Activated T-cell treated with anti-CD3 and anti-CD28 coated beads for 48 hours (primary cell): ENCODE measurements at regions not wholly inside any gene's neighbourhood (a gene's known extent, or its start where the extent isn't known, plus 50 kb on each side); places are given as distances from the start of the nearest gene placed in this dataset.

ENCODE experiments used
- DNase-seq: peaks from one replicate; pipeline ENCODE4 v3.0.0-alpha.2; 2020; ENCODE audit warnings: low read depth

DNA sequence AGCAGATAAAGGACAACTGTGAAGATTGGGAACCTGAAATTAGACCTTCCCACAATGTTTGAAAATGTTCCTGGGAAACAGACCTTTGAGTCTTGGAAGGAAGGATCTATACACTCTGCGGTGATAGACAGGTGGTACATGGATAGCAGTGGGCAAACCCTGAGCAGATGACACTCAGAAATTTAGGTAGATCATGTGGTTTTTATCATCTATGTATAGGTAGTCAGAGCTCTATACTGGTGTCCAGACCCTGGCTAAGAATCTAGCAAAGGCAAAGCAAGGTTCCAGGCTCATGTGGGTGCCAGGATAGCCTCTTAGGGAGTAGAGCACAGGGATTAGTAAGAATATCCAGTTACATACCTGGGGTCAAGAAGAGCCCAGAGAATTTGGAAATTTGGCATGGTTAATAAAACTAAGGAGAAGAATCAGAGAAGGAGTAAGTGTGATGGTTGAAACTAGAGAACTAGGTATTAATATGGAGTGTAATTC, 331.2 kb upstream of the FBXO33 start:
- no peak for DNase-seq

DNA sequence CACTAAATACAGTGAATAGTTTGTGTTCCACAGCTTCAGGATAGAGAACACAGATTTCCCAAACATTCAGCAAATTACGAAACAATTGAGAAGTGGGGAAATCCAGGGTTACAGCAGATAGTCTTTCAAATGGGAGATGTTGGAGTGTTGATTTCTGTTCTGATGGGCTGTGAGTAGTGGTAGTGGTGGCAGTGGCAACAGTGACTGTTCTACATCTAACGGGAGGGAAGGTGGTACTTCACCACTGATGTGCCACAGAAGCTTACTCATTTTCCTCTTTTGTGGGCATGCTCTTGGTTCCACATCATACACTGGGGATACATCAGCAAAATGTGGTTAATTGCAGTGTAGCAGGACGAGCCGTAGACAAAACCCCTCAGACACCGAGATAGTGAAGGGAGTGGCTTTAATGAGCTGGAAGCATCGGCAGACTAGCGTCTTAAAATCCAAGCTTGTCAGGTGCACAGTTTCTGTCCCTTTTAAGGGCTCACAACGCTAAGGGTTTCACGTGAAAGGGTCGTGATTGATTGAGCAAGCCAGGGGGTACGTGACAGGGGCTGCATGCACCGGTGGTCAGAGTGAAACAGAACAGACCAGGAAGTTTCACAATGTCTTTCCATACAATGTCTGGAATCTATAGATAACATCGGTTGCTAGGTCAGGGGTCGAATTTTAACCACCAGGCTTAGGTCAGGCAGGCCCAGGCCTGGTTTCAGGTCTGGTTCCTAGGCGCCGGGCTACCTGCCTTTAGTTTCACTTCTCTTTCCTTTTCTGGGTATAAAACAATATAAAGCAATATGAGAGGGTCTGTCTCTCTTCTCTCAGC, 330.6 kb upstream of the FBXO33 start:
- DNase-seq, result no peak

DNA sequence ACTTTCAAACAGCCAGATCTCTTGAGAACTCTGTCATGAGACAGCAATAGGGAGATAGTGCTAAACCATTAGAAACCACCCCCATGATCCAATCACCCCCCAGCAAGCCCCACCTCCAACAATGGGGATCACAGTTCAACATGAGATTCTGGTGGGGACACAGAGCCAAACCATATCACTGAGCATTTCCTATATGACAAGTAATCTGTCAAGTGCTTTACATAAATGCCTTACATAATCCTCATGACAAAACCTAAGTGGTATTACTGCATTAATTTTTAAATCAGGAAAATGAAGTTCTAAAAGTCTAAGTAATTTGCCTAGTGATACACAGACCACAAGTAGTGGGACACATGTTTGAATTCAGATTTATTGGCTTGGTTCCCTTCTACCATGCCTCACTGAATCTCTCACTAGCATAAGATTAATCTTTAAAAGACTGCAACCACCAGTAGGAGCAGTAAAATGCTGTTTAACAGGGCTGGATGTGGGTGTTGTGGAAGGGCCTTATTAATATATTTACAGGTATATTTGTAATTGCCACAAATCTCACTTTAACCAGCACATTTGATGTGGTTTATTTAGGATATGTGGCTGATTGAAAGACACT, 323.1 kb upstream of the FBXO33 start:
- DNase-seq, result no peak

DNA sequence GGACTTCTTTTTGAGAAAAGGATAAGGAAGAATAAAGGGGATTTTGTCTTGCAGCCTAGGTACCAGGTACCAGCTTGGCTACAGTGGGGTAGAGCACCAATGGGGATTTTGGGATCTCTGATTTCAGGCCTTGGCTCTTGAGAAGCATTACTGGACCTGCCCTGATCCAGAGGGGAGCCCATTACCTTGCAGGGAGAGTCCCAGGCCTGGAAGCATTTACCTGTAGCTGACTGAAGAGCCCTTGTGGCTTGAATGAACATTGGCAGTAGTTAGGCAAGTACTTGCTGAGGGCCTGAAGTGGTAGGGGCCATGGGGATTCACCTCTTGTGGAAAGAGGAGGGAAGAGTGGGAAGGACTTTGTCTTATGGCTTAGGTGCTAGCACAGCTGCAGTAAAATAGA, 308.2 kb upstream of the FBXO33 start:
- DNase-seq, result no peak

DNA sequence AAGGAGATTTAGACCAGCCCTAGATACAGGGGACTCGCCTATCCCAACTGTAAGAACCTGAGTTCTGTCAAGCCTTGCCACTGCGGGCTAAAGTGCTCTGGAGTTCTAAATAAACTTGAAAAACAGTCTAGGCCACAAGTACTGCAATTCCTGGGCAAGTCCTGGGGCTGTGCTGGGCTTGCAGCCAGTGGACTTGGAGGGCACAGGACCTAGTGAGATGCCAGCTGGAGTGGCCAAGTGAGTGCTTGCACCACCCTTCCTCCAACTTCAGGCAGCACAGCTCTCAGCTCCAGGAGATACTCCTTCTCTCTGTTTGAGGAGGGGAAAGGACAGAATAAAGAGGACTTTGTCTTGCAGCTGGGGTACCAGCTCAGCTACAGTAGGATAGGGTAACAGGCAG, 307.6 kb upstream of the FBXO33 start:
- DNase-seq, result no peak

DNA sequence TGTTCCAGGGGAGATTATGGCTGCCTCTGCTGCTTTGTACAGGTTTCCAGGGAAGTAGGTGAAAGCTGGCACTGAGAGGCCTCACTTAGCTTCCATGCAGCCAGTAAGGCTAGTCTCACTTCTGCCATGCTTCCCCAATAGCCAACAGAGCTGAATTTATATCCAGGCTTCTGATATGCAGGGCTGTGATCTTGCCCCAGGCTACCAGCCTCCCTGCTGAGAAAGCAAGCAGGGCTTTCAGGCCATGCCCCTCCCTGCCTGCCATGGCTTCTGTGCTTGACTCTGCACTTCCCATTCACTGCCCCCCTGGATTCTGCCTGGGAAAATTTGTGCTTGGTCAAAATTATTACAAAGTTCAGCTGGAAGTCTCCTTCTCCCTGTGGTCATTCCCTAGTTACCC, 302.1 kb upstream of the FBXO33 start:
- DNase-seq, result no peak

DNA sequence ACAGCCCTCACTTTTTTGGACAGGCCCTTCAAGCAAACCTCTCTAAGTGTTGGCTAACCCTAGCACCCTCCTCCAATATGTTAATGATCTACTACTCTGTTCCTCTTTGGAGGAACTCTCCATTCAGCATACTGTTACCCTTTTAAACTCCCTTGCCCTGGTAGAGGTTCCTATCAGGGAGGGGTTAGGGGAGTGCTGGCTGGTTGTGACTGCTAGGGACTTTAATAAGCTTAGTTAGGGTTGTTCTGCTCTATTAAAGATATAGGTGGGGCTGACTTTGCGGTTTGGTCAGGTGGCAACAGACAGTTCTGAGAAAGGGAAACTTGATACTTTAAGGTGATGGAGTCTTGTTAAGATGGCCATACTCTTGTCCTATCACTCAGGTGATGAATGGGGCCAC, 301.5 kb upstream of the FBXO33 start:
- DNase-seq, result no peak

DNA sequence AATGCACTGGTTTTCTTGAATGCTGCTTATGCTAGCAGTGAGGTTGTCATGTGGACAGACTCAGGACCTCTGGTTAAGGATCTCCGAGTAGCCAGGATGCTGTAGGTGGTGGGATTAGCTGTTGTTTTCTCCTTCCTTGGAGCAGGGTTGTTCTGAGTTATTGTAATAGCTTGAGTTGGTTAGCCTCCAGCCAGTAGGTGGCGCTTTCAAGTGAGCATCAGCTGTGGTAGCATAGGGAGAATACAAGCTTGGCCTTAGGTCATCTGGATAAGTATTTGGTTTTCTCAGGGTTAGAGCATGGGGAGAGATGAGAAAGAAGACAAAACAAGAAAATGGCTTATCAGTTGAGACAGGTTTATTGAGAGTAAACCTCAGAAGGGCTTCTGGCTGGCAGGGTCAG, 299.7 kb upstream of the FBXO33 start:
- DNase-seq, result peak; percentile 5

DNA sequence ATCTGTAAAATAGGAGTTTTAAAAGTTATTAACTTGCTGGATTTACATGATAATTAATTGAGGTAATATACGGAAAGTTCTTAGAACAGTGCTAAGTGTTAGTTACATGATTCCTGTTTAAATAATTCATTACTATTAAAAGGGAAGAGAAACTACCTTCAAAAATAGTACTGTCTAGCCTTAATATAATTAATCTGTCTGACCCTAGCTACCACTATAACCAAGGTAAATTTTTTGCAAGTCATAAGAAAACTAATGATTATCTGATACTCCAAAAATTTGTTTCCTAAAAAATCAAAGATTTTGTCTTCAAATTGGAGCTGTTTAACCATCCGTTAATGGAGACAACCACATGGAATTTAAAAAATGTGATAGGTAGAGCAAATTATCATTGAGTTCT, 294.3 kb upstream of the FBXO33 start:
- no peak for DNase-seq

DNA sequence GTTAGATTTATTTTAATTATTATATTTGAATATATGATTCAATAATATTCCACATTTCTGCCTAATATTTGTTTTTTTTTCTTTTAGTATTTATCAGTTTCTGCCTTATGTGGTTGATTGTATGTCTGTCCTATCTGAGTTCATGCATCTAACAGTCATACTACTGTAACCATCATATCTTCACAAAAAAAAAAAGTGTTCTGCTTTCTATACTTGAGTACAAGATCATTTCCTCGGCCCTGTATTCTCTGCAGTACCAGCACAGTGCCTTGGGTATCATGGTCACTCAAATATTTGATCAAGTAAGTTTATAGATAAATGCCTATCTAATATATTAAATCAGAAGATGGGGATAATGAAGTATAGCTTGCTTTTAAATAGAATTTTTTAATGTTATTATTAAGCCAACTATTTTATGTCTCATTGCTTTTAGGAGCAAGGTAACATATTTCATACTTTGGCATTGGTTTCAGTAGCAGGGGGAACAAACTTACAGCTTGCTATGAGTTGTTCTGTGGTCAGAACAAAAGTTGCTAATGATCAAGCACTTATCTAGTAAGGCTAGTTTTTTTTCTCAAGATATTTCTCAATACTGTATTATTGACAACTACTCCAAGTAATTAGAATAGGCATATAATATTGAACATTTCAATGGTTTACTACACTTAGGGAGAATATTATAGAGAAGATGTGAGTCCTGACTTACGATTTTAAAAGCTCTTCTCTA, 290.5 kb upstream of the FBXO33 start:
- DNase-seq, result no peak

DNA sequence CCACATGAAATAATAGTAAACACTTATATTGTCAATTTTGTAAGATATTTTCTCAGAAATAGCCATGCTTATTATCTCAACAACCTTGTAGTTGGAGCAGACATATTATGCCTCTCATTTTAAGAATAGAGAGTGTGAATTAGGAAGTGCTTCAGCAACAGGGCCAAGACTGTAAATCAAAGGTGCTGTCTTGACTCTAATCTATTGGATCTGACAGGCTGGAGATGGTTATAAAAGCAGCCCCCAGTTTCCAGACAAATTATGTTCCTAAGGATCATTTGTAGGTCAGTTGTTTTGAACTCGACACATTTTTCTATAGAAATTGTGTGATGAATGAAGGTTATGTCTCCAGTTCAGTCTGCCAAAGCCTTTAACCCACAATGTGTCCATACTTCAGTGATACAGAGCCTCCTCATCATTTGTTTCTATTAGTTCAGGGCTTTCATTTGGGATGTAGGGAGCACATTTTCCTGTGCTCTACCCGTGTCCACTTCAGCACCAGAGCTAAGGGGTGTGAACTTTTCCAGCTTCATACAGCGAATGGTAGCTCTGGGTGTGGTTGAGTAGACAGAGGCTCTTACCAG, 284.8 kb upstream of the FBXO33 start:
- DNase-seq, result no peak

DNA sequence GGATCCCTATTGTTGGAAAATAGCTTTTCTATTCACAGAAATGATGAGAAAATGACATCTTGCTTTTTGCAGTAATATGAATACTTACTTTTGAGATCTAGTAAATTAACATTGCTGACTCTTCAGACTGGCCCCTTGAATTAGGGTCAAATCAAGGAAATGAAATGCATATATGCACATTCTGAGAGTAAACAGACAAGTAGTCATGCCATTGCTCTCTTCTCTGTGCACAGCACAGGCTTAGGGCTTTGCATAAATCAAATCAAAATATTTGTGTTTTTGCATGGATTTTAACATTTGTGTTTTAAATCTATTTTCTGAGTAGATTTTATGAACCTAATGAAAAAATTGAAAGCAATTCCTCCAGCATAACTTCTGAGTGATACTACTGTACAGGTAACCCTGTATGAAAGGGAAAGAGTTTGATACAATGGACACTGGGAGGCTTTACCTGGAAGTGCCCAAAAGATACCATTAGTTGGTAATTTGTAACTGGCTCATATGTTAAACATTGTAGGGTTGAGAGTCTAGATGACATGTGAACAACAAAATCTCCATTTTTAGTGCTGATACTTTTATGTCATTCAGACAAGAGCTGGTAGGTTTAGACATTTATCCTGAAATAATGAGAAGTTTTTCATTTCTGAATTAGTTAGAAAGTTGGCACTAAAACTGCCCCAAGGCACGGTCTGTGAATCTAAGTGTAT, 280.2 kb upstream of the FBXO33 start:
- no peak for DNase-seq

DNA sequence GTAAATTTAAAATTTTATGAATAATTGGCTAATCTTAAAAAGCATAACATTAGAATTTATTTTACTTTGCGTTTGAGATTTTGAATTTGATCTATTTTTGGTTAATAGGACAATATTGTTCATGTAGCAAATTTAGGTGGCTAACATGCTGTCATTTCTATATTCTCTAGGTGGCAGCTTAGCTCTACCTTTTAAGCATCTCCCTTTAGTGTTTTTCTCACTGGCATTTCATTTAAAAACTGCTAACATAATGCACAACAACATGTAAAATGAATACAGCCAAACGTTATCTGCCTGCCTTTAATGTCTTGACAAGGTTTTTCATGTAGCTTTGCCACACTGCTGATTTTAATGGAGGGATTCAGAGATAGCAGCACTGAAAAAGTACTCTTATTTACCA, 272.4 kb upstream of the FBXO33 start:
- no peak for DNase-seq

DNA sequence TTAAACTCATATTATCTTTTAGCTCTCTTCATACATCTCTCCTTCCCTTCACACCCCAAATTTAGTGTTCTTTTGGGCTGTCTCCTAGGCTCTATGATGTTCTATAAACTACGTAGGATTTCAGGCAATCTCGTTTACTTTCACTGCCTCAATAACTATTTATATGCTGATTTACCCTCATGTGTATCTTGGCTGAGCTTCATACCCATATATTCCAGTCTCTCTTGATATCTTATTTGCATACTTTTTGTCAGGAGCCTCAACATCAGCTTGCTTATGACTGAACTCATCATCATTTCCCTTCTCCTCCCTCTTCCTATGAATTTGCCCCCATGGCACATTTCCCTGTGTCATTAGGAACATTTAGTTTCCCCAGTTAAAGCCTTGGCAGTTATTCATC, 262.1 kb upstream of the FBXO33 start:
- DNase-seq, result no peak

DNA sequence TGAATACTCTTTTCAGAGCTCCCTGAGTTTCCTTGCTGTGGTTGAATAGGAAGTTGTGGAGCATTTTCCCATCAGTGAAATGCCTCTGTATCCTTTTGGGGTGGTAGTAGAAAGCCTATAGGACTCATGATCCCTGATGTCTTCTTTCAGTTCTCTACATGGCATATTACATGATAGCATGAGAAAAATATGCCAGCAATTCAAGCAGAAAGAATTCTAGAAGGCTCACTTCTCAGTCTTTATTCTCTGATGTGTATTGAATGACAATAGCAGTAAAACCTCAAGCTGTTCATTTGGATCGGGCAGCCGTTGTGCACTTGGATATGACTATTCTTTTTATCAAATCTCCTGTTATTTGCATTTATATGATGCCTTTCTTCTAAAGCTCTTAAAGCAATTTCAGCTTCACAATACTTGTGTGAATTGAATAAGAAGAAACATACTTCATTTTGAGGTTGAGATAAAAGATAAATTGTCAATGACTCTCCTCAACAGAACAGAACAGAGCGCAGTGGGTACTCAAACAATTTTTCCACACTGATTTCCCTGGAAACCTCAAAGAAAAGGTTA, 251.5 kb upstream of the FBXO33 start:
- no peak for DNase-seq

DNA sequence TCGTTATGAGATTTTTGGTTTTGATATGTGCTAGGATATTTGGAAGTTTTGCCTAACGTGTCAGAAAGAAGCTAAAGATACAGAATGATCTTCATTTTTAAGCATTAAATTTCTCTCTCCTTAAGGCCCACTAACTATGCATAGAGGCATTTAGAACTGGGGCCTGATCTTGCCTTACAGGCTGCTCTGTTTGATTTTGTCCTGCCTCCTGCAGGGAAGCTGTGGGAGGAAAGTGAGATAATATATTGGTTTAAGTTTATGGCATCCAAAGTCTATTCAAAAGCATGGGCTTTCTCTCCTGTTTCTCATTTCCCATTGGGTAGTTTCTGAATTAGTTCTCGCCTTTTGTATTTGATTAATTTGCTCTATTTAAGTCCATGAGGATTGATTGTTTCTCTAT, 250.3 kb upstream of the FBXO33 start:
- no peak for DNase-seq

DNA sequence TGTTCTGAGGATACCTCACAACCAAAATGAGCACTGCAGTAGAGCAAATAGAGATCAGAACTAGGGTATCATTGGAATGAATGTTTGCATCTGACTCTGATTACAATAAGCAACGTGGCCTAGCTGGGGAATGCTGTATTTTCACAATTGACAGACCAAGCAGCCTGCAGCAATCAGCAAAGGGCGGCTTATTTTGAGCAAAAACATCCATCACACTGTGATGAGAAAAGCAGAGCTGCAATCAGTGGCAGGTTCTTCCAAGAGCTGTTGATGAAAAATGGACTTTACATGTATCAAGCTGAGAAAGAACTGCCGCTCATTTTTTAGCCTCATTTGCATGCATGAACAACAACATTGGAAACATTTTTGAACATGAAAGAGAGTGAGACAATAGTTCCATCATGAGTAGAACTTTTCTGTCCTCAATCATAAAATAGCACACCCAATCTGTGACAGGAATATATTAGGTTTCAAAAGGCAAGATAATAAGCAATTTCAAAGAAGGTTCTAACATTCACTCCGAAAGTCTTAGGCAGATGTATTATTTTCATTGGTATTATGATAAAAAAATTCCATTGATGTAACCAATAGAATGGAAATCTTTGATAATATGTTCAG, 249.7 kb upstream of the FBXO33 start:
- DNase-seq, result no peak

DNA sequence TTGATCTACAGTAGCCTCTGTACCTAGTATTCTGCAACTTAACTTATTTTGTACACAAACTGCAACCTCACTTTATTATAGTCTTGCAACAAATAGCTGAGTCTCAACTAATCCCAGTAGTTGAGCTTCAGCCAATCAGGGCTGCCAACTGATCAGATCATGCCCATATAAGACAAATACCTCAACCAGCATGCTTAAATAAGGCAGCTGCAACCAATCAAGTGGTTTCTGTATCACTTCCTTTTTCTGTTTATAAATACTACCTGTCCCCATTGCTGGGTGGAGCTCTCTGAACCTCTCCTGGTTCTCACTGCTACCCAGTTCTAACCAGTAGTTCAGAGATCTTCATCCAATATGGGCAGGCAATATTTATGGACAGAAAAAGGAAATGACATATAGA, 248.5 kb upstream of the FBXO33 start:
- no peak for DNase-seq

DNA sequence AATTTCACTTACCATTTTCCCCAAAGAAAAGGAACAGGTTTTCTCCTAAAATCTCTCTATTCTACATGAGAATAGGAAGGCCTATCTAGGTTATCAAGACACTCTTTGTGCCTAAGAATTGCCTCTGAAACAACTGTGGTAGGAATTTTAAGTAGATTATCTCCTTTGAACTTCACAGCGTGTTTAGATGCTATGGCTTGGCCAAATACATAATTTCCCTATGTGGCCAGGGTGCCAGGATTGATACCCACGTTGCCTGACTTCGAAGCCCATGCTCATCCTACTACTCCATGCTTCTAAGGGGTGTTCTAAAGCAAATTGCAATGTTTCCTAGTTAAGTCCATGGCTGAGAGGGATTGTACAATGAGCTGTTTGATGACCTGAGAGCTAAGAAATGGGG, 241.5 kb upstream of the FBXO33 start:
- DNase-seq, result no peak

DNA sequence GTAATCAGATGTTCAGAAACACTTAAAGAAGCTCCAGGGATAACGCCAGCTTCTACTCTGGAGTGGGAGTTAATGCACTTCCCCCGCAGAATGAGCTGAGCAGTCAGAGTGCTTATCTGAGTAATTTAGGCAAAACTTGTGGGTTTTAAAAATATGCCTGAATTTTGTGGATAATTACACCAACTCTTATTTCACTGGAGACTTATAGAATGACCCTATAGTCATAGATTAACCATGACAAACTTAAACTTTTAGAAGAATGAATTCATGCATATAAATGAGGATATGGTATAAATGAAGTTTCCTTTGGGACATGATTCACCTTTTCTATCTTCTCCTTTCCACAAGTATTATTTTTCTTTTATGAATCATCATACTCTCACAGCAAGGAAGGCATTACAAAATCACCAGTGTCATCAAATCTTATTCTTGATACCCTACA, 241.1 kb upstream of the FBXO33 start:
- DNase-seq, result no peak

DNA sequence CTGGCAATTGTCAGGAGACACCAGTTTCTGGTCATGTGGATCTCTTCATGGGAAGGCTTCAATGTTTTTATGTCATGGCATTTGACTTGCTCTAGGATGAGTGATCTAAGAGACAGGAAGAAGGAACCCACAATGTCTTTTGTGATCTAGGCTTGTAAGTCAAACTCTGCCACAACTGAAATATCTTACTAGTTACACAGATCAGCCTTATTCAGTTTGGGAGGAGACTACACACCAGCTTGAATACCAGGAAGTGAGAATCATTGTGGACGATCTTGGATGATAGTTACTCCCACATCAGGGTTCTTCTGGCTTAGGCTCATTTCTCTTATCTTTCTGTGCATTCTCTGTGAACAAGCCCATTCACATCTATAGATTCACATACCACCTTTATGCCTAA, 236.2 kb upstream of the FBXO33 start:
- no peak for DNase-seq
